ENCODE measurements at regions not wholly inside any gene's neighbourhood (a gene's known extent, or its start where the extent isn't known, plus 50 kb on each side); places are given as distances from the start of the nearest gene placed in this dataset.

GRCh38 chr7:86949052-86949778 lies 110.2 kb downstream of the ELAPOR2 start:
- TF ChIP-seq POLR2AphosphoS5 (IDR thresholded peaks at IDR 0.05; ENCODE audit: low read depth, low read length) (no peak), JUND (IDR thresholded peaks at IDR 0.05) (no peak), CEBPB (IDR thresholded peaks at IDR 0.05; ENCODE audit: low read depth) (no peak), EZH2phosphoT487 (IDR thresholded peaks at IDR 0.05; ENCODE audit: borderline replicate concordance) (no peak), YY1 (IDR thresholded peaks at IDR 0.05; ENCODE audit: extremely low read depth, insufficient replicate concordance, low read depth, low read length) (no peak), RAD21 (IDR thresholded peaks at IDR 0.05; ENCODE audit: low read depth) (no peak), POLR2A (IDR thresholded peaks at IDR 0.05; ENCODE audit: borderline replicate concordance, extremely low read depth, insufficient read depth, insufficient read length) (no peak)
- TF ChIP-seq, protein P1, sequence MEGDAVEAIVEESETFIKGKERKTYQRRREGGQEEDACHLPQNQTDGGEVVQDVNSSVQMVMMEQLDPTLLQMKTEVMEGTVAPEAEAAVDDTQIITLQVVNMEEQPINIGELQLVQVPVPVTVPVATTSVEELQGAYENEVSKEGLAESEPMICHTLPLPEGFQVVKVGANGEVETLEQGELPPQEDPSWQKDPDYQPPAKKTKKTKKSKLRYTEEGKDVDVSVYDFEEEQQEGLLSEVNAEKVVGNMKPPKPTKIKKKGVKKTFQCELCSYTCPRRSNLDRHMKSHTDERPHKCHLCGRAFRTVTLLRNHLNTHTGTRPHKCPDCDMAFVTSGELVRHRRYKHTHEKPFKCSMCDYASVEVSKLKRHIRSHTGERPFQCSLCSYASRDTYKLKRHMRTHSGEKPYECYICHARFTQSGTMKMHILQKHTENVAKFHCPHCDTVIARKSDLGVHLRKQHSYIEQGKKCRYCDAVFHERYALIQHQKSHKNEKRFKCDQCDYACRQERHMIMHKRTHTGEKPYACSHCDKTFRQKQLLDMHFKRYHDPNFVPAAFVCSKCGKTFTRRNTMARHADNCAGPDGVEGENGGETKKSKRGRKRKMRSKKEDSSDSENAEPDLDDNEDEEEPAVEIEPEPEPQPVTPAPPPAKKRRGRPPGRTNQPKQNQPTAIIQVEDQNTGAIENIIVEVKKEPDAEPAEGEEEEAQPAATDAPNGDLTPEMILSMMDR (IDR thresholded peaks at IDR 0.05 in 2 of 3, conservative IDR thresholded peaks at IDR 0.05 in 1 of 3; ENCODE audit: borderline replicate concordance in 1 of 3, insufficient read depth in 1 of 3, low read depth in 2 of 3, low read length in 2 of 3): no peak
- TF ChIP-seq, protein P2, sequence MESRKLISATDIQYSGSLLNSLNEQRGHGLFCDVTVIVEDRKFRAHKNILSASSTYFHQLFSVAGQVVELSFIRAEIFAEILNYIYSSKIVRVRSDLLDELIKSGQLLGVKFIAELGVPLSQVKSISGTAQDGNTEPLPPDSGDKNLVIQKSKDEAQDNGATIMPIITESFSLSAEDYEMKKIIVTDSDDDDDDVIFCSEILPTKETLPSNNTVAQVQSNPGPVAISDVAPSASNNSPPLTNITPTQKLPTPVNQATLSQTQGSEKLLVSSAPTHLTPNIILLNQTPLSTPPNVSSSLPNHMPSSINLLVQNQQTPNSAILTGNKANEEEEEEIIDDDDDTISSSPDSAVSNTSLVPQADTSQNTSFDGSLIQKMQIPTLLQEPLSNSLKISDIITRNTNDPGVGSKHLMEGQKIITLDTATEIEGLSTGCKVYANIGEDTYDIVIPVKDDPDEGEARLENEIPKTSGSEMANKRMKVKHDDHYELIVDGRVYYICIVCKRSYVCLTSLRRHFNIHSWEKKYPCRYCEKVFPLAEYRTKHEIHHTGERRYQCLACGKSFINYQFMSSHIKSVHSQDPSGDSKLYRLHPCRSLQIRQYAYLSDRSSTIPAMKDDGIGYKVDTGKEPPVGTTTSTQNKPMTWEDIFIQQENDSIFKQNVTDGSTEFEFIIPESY (IDR thresholded peaks at IDR 0.05; ENCODE audit: extremely low read depth, insufficient replicate concordance, low read length): no peak

Measured in HCT116 (cell line).